Tibial nerve (tissue), 3 donors: ENCODE measurements at regions not wholly inside any gene's neighbourhood (a gene's known extent, or its start where the extent isn't known, plus 50 kb on each side); places are given as distances from the start of the nearest gene placed in this dataset.

Experiments
- CTCF ChIP-seq, 5 experiments: fragments of 200-600 bp in 3 of 5; fragments of 450-650 bp in 2 of 5; sonication (generic) in 3 of 5; IDR thresholded peaks; one replicate each; pipeline ENCODE4 v1.5.1; 2016 to 2019; ENCODE audit warnings: antibody characterized with exemption in 5 of 5, mild to moderate bottlenecking in 3 of 5, moderate library complexity in 2 of 5
- POLR2A ChIP-seq, 2 donors: fragments of 450-650 bp; IDR thresholded peaks; one replicate each; pipeline ENCODE4 v1.6.1; 2017; ENCODE audit warnings: antibody characterized with exemption in 2 of 2, mild to moderate bottlenecking in 2 of 2, moderate library complexity in 2 of 2

- no peak for TF ChIP-seq CTCF (IDR thresholded peaks at IDR 0.05)
- no peak for TF ChIP-seq POLR2A (IDR thresholded peaks at IDR 0.05)
These were observed 350.0 kb upstream of the BCHE start for GRCh38 chr3:166187237-166187636.
